HL-60 (cell line): ENCODE measurements at regions not wholly inside any gene's neighbourhood (a gene's known extent, or its start where the extent isn't known, plus 50 kb on each side); places are given as distances from the start of the nearest gene placed in this dataset.

ENCODE experiments used
- CTCF ChIP-seq: IDR thresholded peaks from one replicate; pipeline ENCODE4 v1.5.1; 2011; ENCODE audit warnings: low read length, control low read depth, inconsistent platforms; ENCODE audit not compliant: insufficient read depth
- REST ChIP-seq: IDR thresholded peaks from 2 replicates; pipeline ENCODE4 v1.6.1; 2012; ENCODE audit warnings: low read depth; ENCODE audit not compliant: insufficient replicate concordance

- TF ChIP-seq CTCF (no peak), REST (no peak)
Observed at GRCh38 chr16:49010396-49010795, 271.2 kb downstream of the CBLN1 start.
